NB4 (cell line): ENCODE measurements at regions not wholly inside any gene's neighbourhood (a gene's known extent, or its start where the extent isn't known, plus 50 kb on each side); places are given as distances from the start of the nearest gene placed in this dataset.

Source experiments
- DNase-seq: peaks from one replicate; pipeline ENCODE4 v3.0.0; 2010; ENCODE audit warnings: low read depth
- H3K4me3 ChIP-seq: one replicate; pipeline ENCODE4 v1.5.1; 2011; ENCODE audit warnings: mild to moderate bottlenecking, low read depth, low read length, moderate library complexity
- CTCF ChIP-seq: IDR thresholded peaks from one replicate; pipeline ENCODE4 v1.5.1; 2012; ENCODE audit warnings: low read depth, low read length
- MAX ChIP-seq: IDR thresholded peaks from 2 replicates; pipeline ENCODE4 v1.6.1; 2011; ENCODE audit warnings: low read depth, low read length
- MYC ChIP-seq: IDR thresholded peaks from 2 replicates; pipeline ENCODE4 v1.6.1; 2011; ENCODE audit warnings: low read depth, low read length
- POLR2A ChIP-seq: IDR thresholded peaks from 2 replicates; pipeline ENCODE4 v1.6.1; 2011; ENCODE audit warnings: mild to moderate bottlenecking; ENCODE audit not compliant: insufficient read length; ENCODE audit errors: extremely low read depth

GRCh38 chr10:58885146-58885545, 291.3 kb upstream of the PHYHIPL start:
- no peak for TF ChIP-seq MYC
- TF ChIP-seq POLR2A = no peak
- TF ChIP-seq CTCF = no peak
- TF ChIP-seq MAX = no peak
- H3K4me3 ChIP-seq = no peak overlapping the region
- DNase-seq = no peak

- DNase-seq = no peak
- TF ChIP-seq MAX (no peak), MYC (no peak), CTCF (no peak), POLR2A (no peak)
- no peak overlapping the region for H3K4me3 ChIP-seq
Observed at GRCh38 chr10:58885686-58886345, 290.6 kb upstream of the PHYHIPL start.

- no peak for TF ChIP-seq MYC
- no peak for TF ChIP-seq MAX
- no peak for TF ChIP-seq CTCF
- TF ChIP-seq POLR2A = no peak
- no peak overlapping the region for H3K4me3 ChIP-seq
- DNase-seq = no peak
Observed at GRCh38 chr10:58886406-58886805, 290.0 kb upstream of the PHYHIPL start.

- H3K4me3 ChIP-seq = no peak overlapping the region
- TF ChIP-seq MAX (no peak), CTCF (no peak), POLR2A (no peak), MYC (no peak)
- no peak for DNase-seq
Observed at GRCh38 chr10:58887474-58887873, 289.0 kb upstream of the PHYHIPL start.

- TF ChIP-seq MAX (no peak), CTCF (no peak), MYC (no peak)
- H3K4me3 ChIP-seq = no peak overlapping the region
- no peak for DNase-seq
Observed at GRCh38 chr10:58888957-58889356, 287.5 kb upstream of the PHYHIPL start.

GRCh38 chr10:58892031-58892531, 284.4 kb upstream of the PHYHIPL start:
- no peak for DNase-seq
- TF ChIP-seq CTCF (no peak), MYC (no peak), MAX (no peak), POLR2A (no peak)
- H3K4me3 ChIP-seq = no peak overlapping the region
